ENCODE measurements at regions not wholly inside any gene's neighbourhood (a gene's known extent, or its start where the extent isn't known, plus 50 kb on each side); places are given as distances from the start of the nearest gene placed in this dataset.
"Not testable (repeated sequence)": the region's sequence is repeated elsewhere in the genome, so short reads cannot be mapped to it uniquely, and the experiment has no call there.

- peaks cover 5% of the 10 kb centered on the region for H3K36me3 Mint-ChIP-seq (ENCODE audit: unreplicated experiment)
- no peak overlapping the region for H3K4me3 Mint-ChIP-seq (ENCODE audit: unreplicated experiment)
These were observed 302.7 kb downstream of the SFMBT2 start for GRCh38 chr10:7108141-7108540.

DNA sequence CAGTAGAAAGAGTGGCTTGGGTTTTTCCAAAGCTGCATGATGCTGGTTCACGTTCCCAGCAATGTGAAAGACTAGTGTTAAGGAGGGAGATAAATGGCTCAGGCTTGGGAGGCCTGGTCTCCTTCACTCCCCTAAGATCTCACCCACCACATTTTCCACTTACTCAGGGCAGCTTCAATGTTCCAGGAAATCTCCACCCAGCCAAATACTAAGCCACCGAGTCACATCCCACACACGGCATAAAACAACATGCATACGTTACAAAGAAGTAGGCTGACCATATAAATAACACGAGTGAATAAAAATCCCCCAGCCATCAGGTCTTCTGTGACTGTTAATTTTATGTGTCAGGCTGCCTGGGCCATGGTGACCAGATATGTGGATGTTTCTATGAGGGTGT lies 303.5 kb downstream of the SFMBT2 start:
- Mint-ChIP-seq H3K9me3 (ENCODE audit: unreplicated experiment) (no peaks in the 10 kb centered on the region), H3K36me3 (ENCODE audit: unreplicated experiment) (peaks cover 5% of the 10 kb centered on the region), H3K4me1 (ENCODE audit: low read depth, unreplicated experiment) (no peaks in the 10 kb centered on the region), H3K4me3 (ENCODE audit: unreplicated experiment) (no peak overlapping the region), H3K27ac (ENCODE audit: unreplicated experiment) (no peak overlapping the region), H3K27me3 (ENCODE audit: unreplicated experiment) (no peaks in the 10 kb centered on the region)
- TF ChIP-seq, protein P1, sequence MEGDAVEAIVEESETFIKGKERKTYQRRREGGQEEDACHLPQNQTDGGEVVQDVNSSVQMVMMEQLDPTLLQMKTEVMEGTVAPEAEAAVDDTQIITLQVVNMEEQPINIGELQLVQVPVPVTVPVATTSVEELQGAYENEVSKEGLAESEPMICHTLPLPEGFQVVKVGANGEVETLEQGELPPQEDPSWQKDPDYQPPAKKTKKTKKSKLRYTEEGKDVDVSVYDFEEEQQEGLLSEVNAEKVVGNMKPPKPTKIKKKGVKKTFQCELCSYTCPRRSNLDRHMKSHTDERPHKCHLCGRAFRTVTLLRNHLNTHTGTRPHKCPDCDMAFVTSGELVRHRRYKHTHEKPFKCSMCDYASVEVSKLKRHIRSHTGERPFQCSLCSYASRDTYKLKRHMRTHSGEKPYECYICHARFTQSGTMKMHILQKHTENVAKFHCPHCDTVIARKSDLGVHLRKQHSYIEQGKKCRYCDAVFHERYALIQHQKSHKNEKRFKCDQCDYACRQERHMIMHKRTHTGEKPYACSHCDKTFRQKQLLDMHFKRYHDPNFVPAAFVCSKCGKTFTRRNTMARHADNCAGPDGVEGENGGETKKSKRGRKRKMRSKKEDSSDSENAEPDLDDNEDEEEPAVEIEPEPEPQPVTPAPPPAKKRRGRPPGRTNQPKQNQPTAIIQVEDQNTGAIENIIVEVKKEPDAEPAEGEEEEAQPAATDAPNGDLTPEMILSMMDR (IDR thresholded peaks at IDR 0.05; ENCODE audit: partially characterized antibody, unreplicated experiment) = no peak
- no peak for DNase-seq

More at GRCh38 chr10:7108141-7108540, 302.7 kb downstream of the SFMBT2 start:
- no peak for DNase-seq
- Mint-ChIP-seq H3K4me1 (ENCODE audit: low read depth, unreplicated experiment) (no peaks in the 10 kb centered on the region), H3K27ac (ENCODE audit: unreplicated experiment) (no peak overlapping the region), H3K27me3 (ENCODE audit: unreplicated experiment) (no peaks in the 10 kb centered on the region), H3K9me3 (ENCODE audit: unreplicated experiment) (no peaks in the 10 kb centered on the region)
- TF ChIP-seq, protein P1 (IDR thresholded peaks at IDR 0.05; ENCODE audit: partially characterized antibody, unreplicated experiment) = no peak

DNA sequence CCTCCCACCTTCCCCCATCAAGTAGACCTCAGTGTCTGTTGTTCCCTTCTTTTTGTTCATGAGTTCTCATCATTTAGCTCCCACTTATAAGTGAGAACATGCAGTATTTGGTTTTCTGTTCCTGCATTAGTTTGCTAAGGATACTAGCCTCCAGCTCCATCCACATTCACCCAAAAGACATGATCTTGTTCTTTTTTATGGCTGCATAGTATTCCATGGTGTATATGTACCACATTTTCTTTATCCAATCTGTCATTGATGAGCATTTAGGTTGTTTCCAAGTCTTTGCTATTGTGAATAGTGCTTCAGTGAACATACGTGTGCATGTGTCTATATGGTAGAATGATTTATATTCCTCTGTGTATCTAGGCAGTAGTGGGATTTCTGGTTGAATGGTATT lies 306.5 kb downstream of the SFMBT2 start:
- not testable (repeated sequence) for H3K4me3 Mint-ChIP-seq (ENCODE audit: unreplicated experiment); H3K27ac Mint-ChIP-seq (ENCODE audit: unreplicated experiment); DNase-seq; H3K9me3 Mint-ChIP-seq (ENCODE audit: unreplicated experiment); H3K4me1 Mint-ChIP-seq (ENCODE audit: low read depth, unreplicated experiment); H3K27me3 Mint-ChIP-seq (ENCODE audit: unreplicated experiment); H3K36me3 Mint-ChIP-seq (ENCODE audit: unreplicated experiment)

- H3K36me3 Mint-ChIP-seq (ENCODE audit: unreplicated experiment) = no peaks in the 10 kb centered on the region
- H3K4me1 Mint-ChIP-seq (ENCODE audit: low read depth, unreplicated experiment) = no peaks in the 10 kb centered on the region
- no peaks in the 10 kb centered on the region for H3K9me3 Mint-ChIP-seq (ENCODE audit: unreplicated experiment)
- no peak for DNase-seq
- H3K27ac Mint-ChIP-seq (ENCODE audit: unreplicated experiment) = no peak overlapping the region
- TF ChIP-seq, protein P1 (IDR thresholded peaks at IDR 0.05; ENCODE audit: partially characterized antibody, unreplicated experiment) = no peak
- no peak overlapping the region for H3K4me3 Mint-ChIP-seq (ENCODE audit: unreplicated experiment)
- no peaks in the 10 kb centered on the region for H3K27me3 Mint-ChIP-seq (ENCODE audit: unreplicated experiment)
These were observed 308.1 kb downstream of the SFMBT2 start for GRCh38 chr10:7102557-7103349.

DNA sequence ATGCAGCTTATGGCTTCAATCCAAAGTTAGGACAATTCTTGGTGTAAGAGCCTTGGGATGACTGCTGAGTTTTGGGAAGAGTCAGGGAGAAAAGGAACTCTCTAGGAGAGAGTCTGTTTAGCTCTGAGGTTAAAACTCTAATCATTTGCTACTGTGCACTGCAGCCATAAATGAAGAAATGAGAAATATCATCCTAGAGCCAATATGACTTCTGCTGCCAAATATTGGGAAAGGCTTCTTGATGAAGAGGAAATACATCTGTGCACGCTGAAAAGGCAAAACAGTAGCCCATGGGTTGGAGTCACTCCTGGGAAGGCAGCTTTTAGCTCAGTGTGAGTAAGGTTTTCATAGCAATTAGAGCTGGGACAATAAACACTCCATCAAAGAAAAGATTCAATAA lies 308.8 kb downstream of the SFMBT2 start:
- no peak for DNase-seq
- Mint-ChIP-seq H3K36me3 (ENCODE audit: unreplicated experiment) (no peaks in the 10 kb centered on the region), H3K4me3 (ENCODE audit: unreplicated experiment) (no peak overlapping the region), H3K27ac (ENCODE audit: unreplicated experiment) (no peak overlapping the region), H3K4me1 (ENCODE audit: low read depth, unreplicated experiment) (no peaks in the 10 kb centered on the region), H3K27me3 (ENCODE audit: unreplicated experiment) (no peaks in the 10 kb centered on the region), H3K9me3 (ENCODE audit: unreplicated experiment) (no peaks in the 10 kb centered on the region)
- TF ChIP-seq, protein P1 (IDR thresholded peaks at IDR 0.05; ENCODE audit: partially characterized antibody, unreplicated experiment) = no peak

Data from glutamatergic neuron (in vitro differentiated cells).